ENCODE measurements at regions not wholly inside any gene's neighbourhood (a gene's known extent, or its start where the extent isn't known, plus 50 kb on each side); places are given as distances from the start of the nearest gene placed in this dataset.

- DNase-seq, result no peak
- POLR2A ChIA-PET, result no interaction called here
- H3K27ac Mint-ChIP-seq, result no peak overlapping the region
These were observed 92.2 kb upstream of the ANKRD28 start for GRCh38 chr3:15889936-15890335.

More at GRCh38 chr3:15889936-15890335, 92.2 kb upstream of the ANKRD28 start:
- CTCF ChIA-PET, result no interaction called here
- H3K27ac ChIP-seq (ENCODE audit: low read length in 2 of 2), result no peak overlapping the region
- Mint-ChIP-seq H3K4me3 (no peak overlapping the region), H3K4me1 (peaks cover 3% of the 10 kb centered on the region), H3K27me3 (no peaks in the 10 kb centered on the region), H3K9me3 (ENCODE audit: insufficient read depth) (peaks cover 5% of the 10 kb centered on the region)
- no peaks in the 10 kb centered on the region for H3K36me3 ChIP-seq (replicated peaks in 1 of 2; ENCODE audit: control extremely low read depth in 1 of 2, control insufficient read depth in 1 of 2, extremely low read depth in 1 of 2, insufficient read depth in 2 of 2, low read length in 1 of 2)
- H3K27me3 ChIP-seq (replicated peaks in 1 of 4; ENCODE audit: control extremely low read depth in 1 of 4, control insufficient read depth in 3 of 4, insufficient read depth in 4 of 4, low read length in 3 of 4), result no peaks in the 10 kb centered on the region
- H2AFZ ChIP-seq (ENCODE audit: insufficient read depth, low read depth, low read length, poor library complexity, severe bottlenecking), result no peak overlapping the region
- TF ChIP-seq EZH2 (IDR thresholded peaks at IDR 0.05; ENCODE audit: borderline replicate concordance, insufficient read depth, low read depth, low read length, poor library complexity, severe bottlenecking), result no peak
- TF ChIP-seq CTCF (IDR thresholded peaks at IDR 0.05), result no peak
- no peaks in the 10 kb centered on the region for H3K4me1 ChIP-seq (ENCODE audit: control insufficient read depth in 2 of 2, insufficient read depth in 2 of 2, low read length in 2 of 2)
- peaks cover 0 to 3% (median 0%) of the 10 kb centered on the region in 3 donors for H3K9me3 ChIP-seq (ENCODE audit: control extremely low read depth in 1 of 3, control insufficient read depth in 2 of 3, insufficient read depth in 1 of 3, low read length in 2 of 3)
- no peak overlapping the region for H3K4me3 ChIP-seq (ENCODE audit: control extremely low read depth in 1 of 5, extremely low read depth in 1 of 5, insufficient read depth in 1 of 5, low read depth in 2 of 5, low read length in 4 of 5)
- no peaks in the 10 kb centered on the region for H4K20me1 ChIP-seq (ENCODE audit: control insufficient read depth, insufficient read depth, low read length, poor library complexity, severe bottlenecking)
- H3K4me2 ChIP-seq (replicated peaks; ENCODE audit: low read depth, low read length, poor library complexity, severe bottlenecking), result no peak overlapping the region
- intact Hi-C loops (cut with micrococcal nuclease), result no loop called here
- H3K79me2 ChIP-seq (ENCODE audit: control insufficient read depth, insufficient read depth, low read length), result no peaks in the 10 kb centered on the region
- H3K9ac ChIP-seq (ENCODE audit: low read length), result no peak overlapping the region
- no peak for ATAC-seq (ENCODE audit: low read depth)
